ENCODE measurements at regions not wholly inside any gene's neighbourhood (a gene's known extent, or its start where the extent isn't known, plus 50 kb on each side); places are given as distances from the start of the nearest gene placed in this dataset.

GRCh38 chr21:16323596-16323995 is 593.8 kb downstream of the USP25 start:
- Mint-ChIP-seq H3K27me3 (ENCODE audit: unreplicated experiment) (peaks cover 2% of the 10 kb centered on the region), H3K4me3 (ENCODE audit: unreplicated experiment) (no peak overlapping the region), H3K27ac (ENCODE audit: unreplicated experiment) (no peak overlapping the region), H3K4me1 (ENCODE audit: low read depth, unreplicated experiment) (no peaks in the 10 kb centered on the region), H3K36me3 (ENCODE audit: unreplicated experiment) (no peaks in the 10 kb centered on the region), H3K9me3 (ENCODE audit: unreplicated experiment) (no peaks in the 10 kb centered on the region)
- no peak for DNase-seq
- TF ChIP-seq, protein P1, sequence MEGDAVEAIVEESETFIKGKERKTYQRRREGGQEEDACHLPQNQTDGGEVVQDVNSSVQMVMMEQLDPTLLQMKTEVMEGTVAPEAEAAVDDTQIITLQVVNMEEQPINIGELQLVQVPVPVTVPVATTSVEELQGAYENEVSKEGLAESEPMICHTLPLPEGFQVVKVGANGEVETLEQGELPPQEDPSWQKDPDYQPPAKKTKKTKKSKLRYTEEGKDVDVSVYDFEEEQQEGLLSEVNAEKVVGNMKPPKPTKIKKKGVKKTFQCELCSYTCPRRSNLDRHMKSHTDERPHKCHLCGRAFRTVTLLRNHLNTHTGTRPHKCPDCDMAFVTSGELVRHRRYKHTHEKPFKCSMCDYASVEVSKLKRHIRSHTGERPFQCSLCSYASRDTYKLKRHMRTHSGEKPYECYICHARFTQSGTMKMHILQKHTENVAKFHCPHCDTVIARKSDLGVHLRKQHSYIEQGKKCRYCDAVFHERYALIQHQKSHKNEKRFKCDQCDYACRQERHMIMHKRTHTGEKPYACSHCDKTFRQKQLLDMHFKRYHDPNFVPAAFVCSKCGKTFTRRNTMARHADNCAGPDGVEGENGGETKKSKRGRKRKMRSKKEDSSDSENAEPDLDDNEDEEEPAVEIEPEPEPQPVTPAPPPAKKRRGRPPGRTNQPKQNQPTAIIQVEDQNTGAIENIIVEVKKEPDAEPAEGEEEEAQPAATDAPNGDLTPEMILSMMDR (IDR thresholded peaks at IDR 0.05; ENCODE audit: partially characterized antibody, unreplicated experiment), result no peak

GRCh38 chr21:16324630-16325029 is 594.8 kb downstream of the USP25 start:
- no peaks in the 10 kb centered on the region for H3K9me3 Mint-ChIP-seq (ENCODE audit: unreplicated experiment)
- peaks cover 2% of the 10 kb centered on the region for H3K27me3 Mint-ChIP-seq (ENCODE audit: unreplicated experiment)
- no peak overlapping the region for H3K27ac Mint-ChIP-seq (ENCODE audit: unreplicated experiment)
- no peak for DNase-seq
- peaks cover 2% of the 10 kb centered on the region for H3K4me1 Mint-ChIP-seq (ENCODE audit: low read depth, unreplicated experiment)
- TF ChIP-seq, protein P1 (IDR thresholded peaks at IDR 0.05; ENCODE audit: partially characterized antibody, unreplicated experiment), result no peak
- no peaks in the 10 kb centered on the region for H3K36me3 Mint-ChIP-seq (ENCODE audit: unreplicated experiment)
- no peak overlapping the region for H3K4me3 Mint-ChIP-seq (ENCODE audit: unreplicated experiment)

DNA sequence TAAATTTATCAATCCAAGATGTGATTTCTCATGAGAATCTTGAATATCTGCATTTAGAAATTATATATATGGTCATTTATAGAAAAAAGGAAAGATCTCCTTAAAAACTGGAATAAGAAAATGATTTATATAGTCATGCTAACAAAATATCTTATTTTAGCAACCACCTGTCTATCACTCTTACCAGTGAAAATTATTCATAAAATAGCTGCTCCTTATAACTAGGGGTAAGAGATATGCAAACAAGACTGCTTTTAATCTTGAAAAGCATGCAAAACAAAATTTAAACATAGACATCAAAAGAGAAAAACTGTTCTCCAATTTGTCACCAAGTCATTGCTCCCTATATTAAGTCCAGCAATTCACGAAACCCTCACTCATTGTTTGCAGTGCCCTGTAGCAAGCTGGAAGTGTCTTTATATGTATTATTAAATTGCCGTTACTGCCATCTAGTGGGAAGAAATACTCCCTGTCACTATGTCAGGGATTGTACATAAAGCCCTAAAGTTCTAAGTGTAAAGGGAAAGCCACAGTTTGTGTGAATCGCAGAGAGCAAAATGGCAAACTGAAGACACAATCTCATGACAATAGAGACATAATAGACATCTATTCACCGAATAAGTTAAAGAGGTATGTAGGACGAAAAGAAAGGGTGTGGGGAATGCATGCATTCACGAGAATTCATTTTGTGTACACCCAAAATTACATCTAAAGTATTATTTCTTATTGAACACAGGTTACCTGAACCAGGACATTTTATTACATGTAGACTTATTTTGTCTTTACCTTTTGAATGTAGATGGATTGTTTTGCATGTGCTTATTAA is 600.5 kb downstream of the USP25 start:
- Mint-ChIP-seq H3K4me3 (ENCODE audit: unreplicated experiment) (no peak overlapping the region), H3K27me3 (ENCODE audit: unreplicated experiment) (peaks cover under 1% of the 10 kb centered on the region), H3K27ac (ENCODE audit: unreplicated experiment) (no peak overlapping the region), H3K9me3 (ENCODE audit: unreplicated experiment) (no peaks in the 10 kb centered on the region), H3K36me3 (ENCODE audit: unreplicated experiment) (no peaks in the 10 kb centered on the region), H3K4me1 (ENCODE audit: low read depth, unreplicated experiment) (peaks cover 2% of the 10 kb centered on the region)
- TF ChIP-seq, protein P1 (IDR thresholded peaks at IDR 0.05; ENCODE audit: partially characterized antibody, unreplicated experiment), result peak; percentile 66
- DNase-seq, result no peak

DNA sequence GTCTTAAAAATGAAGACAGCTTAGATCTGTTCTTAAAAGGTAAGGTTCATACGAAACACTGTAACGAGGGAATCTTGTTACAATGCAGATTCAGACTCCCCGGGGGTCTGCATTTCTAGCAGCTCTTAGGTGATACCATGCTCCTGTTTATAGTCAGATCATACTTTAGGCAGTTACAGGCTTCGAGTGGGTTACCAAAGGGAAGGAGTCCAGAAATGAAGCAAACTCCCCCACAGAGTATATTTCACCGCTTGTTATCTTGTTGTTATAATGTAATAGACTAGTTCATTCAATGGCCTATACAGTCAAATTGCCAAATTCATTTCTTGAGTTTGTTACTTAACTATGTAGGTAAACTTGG is 601.1 kb downstream of the USP25 start:
- TF ChIP-seq, protein P1 (IDR thresholded peaks at IDR 0.05; ENCODE audit: partially characterized antibody, unreplicated experiment), result no peak
- Mint-ChIP-seq H3K9me3 (ENCODE audit: unreplicated experiment) (no peaks in the 10 kb centered on the region), H3K4me3 (ENCODE audit: unreplicated experiment) (no peak overlapping the region), H3K27ac (ENCODE audit: unreplicated experiment) (no peak overlapping the region), H3K4me1 (ENCODE audit: low read depth, unreplicated experiment) (peaks cover 2% of the 10 kb centered on the region), H3K27me3 (ENCODE audit: unreplicated experiment) (no peaks in the 10 kb centered on the region), H3K36me3 (ENCODE audit: unreplicated experiment) (no peaks in the 10 kb centered on the region)
- no peak for DNase-seq

- Mint-ChIP-seq H3K9me3 (ENCODE audit: unreplicated experiment) (no peaks in the 10 kb centered on the region), H3K27me3 (ENCODE audit: unreplicated experiment) (no peaks in the 10 kb centered on the region), H3K4me1 (ENCODE audit: low read depth, unreplicated experiment) (no peaks in the 10 kb centered on the region), H3K36me3 (ENCODE audit: unreplicated experiment) (no peaks in the 10 kb centered on the region), H3K4me3 (ENCODE audit: unreplicated experiment) (no peak overlapping the region), H3K27ac (ENCODE audit: unreplicated experiment) (no peak overlapping the region)
- TF ChIP-seq, protein P1 (IDR thresholded peaks at IDR 0.05; ENCODE audit: partially characterized antibody, unreplicated experiment), result no peak
- no peak for DNase-seq
Observed at GRCh38 chr21:16337266-16337665, 607.5 kb downstream of the USP25 start.

All from glutamatergic neuron (in vitro differentiated cells).